GM19455 (cell line): ENCODE measurements at regions not wholly inside any gene's neighbourhood (a gene's known extent, or its start where the extent isn't known, plus 50 kb on each side); places are given as distances from the start of the nearest gene placed in this dataset.
"Not testable (repeated sequence)": the region's sequence is repeated elsewhere in the genome, so short reads cannot be mapped to it uniquely, and the experiment has no call there.

Experiments used
- ATAC-seq: cut with Tn5 transposase; IDR thresholded peaks from one replicate; pipeline ENCODE4 v1.9.1; 2021; ENCODE audit not compliant: unreplicated experiment

- ATAC-seq, result not testable (repeated sequence)
These were observed 116.5 kb upstream of the AKAP13 start for GRCh38 chr15:85263842-85264440.

GRCh38 chr15:85264614-85265190 is 115.7 kb upstream of the AKAP13 start:
- ATAC-seq, result not testable (repeated sequence)

DNA sequence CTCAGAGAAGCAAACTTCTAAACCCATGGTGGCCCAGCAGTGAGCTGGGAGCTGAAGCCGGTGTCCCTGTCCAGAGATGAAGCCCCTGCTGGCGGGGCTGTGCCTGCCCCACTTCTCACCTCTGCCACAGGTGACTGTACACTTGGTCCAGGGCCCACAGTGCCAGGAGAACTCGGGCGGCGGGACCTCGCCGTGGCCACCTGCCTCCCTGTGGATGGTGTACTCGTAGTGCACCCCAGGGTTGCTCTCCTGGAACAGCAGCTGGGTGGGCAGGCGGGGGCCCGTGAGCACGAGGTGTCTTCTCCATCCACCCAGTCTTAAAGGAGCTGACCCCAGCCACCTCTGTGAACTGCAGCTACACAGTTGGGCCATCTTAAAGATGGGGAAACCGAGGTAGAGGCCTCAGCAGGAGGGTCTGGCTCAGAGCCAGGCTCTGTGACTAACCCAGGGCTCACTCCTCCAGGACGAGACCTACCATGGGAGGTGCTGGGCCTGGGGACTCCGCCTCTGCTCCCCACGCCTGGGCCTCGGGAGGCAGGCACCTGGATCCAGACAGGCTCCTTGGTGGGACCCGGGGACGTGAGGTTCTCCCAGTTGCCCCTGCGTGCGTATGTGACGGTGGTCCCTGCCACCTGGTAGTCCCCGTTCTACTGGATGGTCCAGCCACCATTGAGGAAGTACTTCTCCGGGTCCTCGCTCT is 113.1 kb upstream of the AKAP13 start:
- not testable (repeated sequence) for ATAC-seq

DNA sequence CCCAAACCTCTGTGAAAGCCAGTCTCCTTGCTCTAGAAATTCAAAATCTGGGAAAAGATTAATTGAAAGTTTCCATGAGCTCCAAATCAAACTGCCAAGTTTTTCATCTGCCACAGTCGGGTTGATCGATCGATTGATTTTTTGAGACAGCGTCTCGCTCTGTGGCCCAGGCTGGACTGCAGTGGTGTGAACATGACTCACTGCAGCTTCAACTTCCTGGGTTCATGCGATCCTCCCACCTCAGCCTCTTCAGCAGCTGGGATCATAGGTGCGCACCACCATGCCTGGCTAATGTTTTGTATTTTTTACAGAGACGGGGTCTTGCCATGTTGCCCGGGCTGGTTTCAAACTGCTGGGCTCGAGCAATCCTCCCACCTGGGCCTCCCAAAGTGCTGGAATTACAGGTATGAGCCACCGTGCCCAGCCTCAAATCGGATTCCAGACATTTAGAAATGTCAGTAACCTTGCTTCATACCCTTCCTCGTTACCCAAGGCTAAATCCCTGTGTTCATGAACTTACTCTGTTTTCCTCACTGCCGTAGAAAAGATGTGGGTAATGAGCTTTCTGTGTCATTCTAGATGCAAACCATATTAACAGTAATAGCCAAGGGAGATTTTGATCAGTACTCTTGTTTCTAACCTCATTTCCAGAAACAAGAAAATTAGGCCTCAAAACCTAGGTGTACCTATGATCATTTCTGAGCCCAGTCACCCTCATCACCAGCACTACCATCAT is 105.9 kb upstream of the AKAP13 start:
- ATAC-seq, result no peak

DNA sequence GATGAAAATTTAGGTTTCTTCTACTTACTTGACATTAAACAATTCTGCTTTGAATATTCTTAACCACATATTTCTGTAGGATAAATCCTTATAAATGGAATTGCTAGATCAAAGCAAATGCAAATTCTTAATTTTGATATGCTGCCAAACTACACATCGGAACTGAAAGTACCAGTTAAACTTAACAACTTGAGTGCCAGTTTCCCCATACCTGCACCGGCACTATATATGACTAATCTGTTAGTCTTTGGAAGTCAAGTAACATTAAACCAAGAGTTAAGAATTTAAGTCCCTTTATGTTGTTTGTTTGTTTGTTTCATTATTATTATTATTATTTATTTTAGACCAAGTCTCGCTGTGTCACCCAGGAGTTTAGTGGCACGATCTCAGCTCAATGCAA is 103.9 kb upstream of the AKAP13 start:
- no peak for ATAC-seq

- no peak for ATAC-seq
These were observed 103.5 kb upstream of the AKAP13 start for GRCh38 chr15:85276921-85277320.

DNA sequence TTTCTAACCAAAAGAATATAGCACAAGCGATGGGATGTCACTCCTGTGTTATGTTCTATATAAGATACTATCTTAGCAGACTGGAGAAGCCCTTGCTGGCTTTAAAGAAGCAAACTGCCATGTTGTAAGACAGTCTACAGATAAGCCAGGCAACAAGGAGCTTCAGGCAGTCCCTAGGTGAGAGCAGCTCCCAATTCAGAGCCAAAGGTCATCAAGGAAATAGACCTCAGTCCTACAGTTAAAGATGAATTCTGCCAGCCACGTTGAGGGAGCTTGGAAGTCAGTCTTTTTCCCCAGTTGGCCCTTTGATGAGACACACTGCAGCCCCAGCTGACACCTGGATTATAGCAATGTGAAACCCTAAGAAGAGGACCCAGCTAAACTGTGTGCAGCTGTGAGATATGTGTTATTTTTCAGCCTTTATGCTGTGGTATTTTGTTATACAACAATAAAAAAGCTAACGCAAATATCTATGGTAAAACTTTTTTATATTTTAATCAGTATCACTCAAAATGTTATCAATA is 102.5 kb upstream of the AKAP13 start:
- no peak for ATAC-seq

- no peak for ATAC-seq
These were observed 100.2 kb upstream of the AKAP13 start for GRCh38 chr15:85280203-85280602.

GRCh38 chr15:85281293-85281882 is 99.0 kb upstream of the AKAP13 start:
- no peak for ATAC-seq

GRCh38 chr15:85282504-85283115 is 97.8 kb upstream of the AKAP13 start:
- no peak for ATAC-seq

GRCh38 chr15:85283815-85284214 is 96.6 kb upstream of the AKAP13 start:
- ATAC-seq, result peak; percentile 61

- ATAC-seq, result peak; percentile 62
These were observed 95.9 kb upstream of the AKAP13 start for GRCh38 chr15:85284497-85284896.

DNA sequence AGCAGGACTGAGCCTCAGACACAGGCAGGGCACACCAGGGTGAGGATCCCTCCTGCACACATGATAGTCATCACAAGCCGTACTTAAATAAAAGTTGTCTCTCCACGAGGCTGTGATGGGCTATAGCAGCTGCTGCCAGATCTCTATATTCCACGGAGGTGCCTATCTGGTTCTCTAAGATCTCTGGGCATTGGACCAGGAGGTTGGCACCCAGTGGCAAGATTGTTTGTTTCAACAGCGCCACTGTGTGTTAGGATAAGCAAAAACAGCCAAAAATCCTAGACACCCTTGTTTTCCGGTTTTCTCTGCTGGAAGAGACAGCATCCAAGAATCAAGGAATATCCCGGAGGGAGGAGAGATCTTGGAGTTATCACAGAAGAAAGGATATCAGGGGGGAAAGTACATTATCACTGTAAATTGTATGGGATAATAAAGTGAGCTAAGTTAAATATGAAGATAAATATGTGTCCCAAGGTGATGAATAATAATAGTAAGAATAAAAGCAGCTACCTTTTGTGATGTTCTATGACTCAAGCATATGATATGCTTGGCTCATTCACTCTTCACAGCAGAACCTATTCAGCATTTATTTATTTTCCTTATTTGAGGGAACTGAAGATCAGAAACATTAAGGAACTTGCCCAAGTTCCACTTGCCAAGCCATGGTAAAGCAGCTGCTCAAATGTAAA is 90.6 kb upstream of the AKAP13 start:
- no peak for ATAC-seq

GRCh38 chr15:85292583-85292982 is 87.8 kb upstream of the AKAP13 start:
- not testable (repeated sequence) for ATAC-seq

DNA sequence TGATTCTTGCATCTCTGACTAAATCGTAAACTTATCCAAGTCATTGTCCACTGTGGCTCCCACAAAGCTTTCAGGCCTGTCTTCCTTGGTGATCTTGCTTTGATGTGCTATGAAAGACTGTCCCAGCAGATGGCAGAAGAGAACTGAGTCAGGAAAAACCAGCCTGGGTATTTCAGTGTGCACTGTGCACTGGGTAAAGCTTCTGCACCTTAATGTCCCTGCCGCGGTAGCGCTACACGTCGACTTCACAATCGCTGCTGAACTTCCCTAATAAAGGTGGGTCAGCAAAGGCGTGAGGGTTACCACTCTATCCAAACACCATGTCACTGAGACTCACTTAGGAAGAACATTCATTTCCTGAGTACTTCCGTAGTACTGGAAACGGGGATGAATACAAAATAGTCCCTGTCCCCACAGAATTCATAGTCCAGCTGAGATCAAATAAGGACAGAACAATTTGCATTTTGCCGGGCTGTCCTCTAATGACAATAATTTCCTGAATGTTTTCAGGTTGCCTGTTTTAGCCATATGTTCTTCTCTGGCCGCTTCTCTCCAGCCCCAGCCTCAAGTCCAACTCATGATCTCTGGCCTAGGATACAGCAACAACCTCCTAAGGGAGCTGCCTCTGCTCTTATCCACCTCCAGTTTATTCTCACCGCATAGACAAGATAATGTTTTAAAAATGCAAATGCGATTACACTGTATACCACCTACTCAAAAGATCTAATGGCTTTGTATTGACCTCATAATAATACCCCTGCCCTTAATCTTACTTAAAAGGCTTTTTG is 83.6 kb upstream of the AKAP13 start:
- ATAC-seq, result peak; percentile 96

GRCh38 chr15:85297537-85297936 is 82.9 kb upstream of the AKAP13 start:
- no peak for ATAC-seq

DNA sequence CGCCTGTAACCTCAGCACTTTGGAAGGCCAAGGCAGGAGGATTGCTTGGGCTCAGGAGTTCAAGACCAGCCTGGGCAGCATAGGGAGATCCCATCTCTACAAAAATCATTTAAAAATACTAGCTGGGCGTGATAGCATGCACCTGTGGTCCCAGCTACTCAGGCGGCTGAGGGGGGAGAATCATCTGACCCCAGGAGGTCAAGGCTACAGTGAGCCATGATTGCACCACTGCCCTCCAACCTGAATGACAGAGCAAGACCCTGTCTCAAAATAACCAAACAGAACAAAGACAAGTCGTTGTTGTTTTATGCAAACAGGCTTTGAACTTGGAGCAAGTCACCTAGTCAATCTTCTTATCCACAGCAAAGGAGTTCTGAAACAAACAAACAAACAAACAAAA is 82.0 kb upstream of the AKAP13 start:
- ATAC-seq, result no peak

DNA sequence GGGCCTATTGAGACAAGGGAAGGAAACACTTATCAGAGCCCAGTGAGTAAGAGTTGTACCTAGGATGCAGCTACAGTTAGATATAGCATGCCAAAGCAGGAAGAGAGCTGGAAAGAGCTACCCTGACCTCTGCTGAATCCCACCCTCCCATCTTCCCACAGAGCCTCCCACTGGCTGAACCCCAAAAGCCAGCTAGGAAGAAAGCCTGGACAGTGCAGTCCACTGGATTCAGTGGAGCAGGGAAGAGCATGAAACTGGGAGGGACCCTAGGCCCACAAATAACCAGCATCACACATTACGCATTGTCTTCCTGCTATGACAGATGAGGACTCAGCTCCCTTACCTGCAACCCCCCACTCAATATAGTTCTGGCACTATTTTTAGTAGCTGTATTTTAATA is 81.5 kb upstream of the AKAP13 start:
- ATAC-seq, result no peak

GRCh38 chr15:85302271-85302670 is 78.1 kb upstream of the AKAP13 start:
- no peak for ATAC-seq
